ENCODE measurements at regions not wholly inside any gene's neighbourhood (a gene's known extent, or its start where the extent isn't known, plus 50 kb on each side); places are given as distances from the start of the nearest gene placed in this dataset.

DNA sequence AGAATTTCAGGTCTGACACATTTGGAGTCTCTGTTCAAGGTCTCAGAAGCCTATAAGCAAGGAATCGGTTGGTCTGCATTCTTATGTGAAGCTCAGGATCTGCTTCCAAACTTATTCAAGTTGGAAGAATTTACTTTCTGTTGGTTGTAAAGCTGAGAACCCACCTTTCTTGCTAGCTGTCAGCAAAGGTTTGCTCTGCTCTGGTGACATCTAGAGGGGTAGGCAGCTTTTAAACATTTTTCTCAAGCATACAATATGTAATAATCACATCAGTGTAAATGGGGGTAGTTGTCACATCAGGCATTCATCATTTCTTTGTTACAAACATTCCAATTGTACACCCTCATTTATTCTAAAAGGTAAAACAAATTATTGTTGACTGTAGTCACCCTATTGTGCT lies 935.2 kb downstream of the TRAM1L1 start:
- TF ChIP-seq CTCF (IDR thresholded peaks at IDR 0.05; ENCODE audit: low read length) = no peak
- no peak for TF ChIP-seq EZH2 (optimal IDR thresholded peaks at IDR 0.05; ENCODE audit: low read depth, low read length)
- no peak for TF ChIP-seq EZH2phosphoT487 (IDR thresholded peaks at IDR 0.05; ENCODE audit: low read length)

Measured in MM.1S (cell line).